ENCODE measurements at regions not wholly inside any gene's neighbourhood (a gene's known extent, or its start where the extent isn't known, plus 50 kb on each side); places are given as distances from the start of the nearest gene placed in this dataset.
A peak's percentile ranks its signal among the peaks of the same experiment; 100 is the strongest.

GRCh38 chr2:194182888-194183287 lies 1474.1 kb upstream of the SLC39A10 start:
- DNase-seq: no peak

DNA sequence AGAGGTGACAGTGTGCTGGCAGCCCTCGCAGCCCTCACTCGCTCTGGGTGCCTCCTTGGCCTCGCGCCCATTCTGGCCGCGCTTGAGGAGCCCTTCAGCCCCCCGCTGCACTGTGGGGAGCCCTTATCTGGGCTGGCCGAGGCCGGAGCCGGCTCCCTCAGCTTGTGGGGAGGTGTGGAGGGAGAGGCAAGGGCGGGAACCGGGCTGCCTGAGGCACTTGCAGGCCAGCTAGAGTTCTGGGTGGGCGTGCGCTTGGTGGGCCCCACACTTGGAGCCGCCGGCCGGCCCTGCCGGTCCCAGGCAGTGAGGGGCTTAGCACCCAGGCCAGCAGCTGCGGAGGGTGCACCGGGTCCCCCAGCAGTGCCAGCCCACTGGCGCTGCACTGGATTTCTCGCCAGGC lies 1480.9 kb upstream of the SLC39A10 start:
- DNase-seq: no peak

GRCh38 chr2:194166818-194167217 lies 1490.2 kb upstream of the SLC39A10 start:
- peak; percentile 61 for DNase-seq

- no peak for DNase-seq
Observed at GRCh38 chr2:194155431-194155830, 1501.6 kb upstream of the SLC39A10 start.

DNA sequence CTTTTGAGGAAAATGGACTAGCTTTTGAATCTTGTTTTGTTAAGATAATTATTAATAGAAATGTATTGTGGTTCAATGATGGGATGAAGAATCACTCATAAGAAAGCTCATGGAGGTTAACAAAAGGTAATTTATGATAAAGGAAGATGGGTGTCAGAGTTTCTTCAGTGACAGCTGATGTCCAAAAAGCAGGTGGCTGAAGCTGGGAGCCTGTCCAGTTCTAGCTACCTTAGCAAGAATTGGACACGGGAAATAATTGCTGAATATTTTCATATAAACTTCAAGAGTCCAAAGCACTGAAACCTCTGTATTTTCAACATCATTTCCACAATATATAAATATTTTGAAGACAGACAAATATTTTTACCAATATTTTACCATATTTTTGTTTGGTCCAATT lies 1505.8 kb upstream of the SLC39A10 start:
- no peak for DNase-seq

GRCh38 chr2:194135463-194135862 lies 1521.6 kb upstream of the SLC39A10 start:
- no peak for DNase-seq

GRCh38 chr2:194128810-194129209 lies 1528.2 kb upstream of the SLC39A10 start:
- DNase-seq: no peak

DNA sequence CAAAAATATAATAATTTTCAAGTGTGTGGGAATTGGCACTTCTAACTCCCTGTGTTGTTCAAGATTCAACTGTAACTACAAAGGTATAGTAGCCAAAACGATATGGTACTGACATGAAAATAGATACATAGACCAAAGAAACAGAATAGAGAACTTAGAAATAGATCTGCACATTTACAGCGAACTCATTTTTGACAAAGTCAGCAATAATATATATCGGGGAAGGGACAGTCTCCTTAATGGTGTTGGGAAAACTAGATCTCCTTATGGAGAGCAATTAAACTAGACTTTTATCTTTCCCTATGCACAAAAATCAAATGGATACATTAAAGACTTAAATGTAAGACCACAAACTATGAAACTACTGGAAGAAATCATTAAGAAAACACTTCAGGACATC lies 1530.6 kb upstream of the SLC39A10 start:
- no peak for DNase-seq

- no peak for DNase-seq
Observed at GRCh38 chr2:194116861-194117260, 1540.2 kb upstream of the SLC39A10 start.

DNA sequence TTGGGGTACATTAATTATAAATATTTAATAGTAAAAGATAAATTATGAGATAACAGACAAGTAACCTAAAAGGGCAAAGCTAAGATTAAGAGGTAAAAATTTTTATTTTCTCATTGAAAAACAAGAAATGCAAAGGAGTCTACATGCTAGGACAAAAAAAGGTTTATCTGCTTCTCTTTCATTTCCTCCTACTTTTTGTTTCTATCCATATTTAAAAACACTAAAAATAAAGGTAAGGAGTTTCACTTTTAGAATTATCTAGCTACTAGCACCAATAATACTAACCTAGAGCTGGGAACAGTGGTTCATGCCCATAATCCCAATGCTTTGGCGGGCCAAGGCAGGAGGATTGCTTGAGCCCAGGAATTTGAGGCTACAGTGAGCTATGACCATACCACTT lies 1551.7 kb upstream of the SLC39A10 start:
- no peak for DNase-seq

DNA sequence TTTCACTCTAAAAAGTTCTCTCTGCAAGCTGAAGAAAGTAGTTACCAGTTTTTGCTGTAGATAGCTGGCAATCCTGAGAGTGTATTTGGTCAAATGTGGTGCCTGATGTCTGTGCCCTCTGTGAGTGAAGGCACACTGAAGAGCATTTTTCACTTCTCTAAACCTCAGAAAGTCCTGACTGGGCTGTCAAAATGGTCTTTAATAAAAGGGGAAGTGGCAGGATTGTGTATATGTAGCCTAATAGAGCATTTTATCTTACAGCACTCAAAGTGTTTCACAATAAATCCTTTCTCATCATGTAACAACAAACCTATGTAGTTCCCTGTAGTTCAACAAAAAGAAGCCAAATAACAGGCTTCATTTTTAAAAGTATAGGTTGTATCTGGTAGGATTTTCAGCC lies 1552.3 kb upstream of the SLC39A10 start:
- DNase-seq: no peak

- no peak for DNase-seq
Observed at GRCh38 chr2:194103941-194104659, 1552.9 kb upstream of the SLC39A10 start.

DNA sequence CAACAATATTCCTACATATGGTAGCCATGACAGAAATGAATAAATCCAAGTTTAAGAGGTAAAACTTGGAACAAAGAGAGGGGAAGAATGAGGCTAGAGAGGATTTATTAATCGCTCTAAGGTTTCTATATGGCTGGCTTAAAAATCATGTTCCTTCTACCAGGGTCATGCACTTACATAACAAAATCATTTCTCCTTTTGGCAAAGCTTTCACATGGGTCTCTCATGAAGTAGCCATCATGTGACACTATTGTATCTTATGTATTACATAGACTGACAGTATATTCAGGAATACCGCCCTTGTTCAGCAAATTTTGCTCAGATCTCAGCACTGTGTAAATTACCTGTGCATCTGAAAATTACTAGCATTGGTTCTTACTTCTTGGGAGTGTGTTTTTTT lies 1554.5 kb upstream of the SLC39A10 start:
- no peak for DNase-seq

DNA sequence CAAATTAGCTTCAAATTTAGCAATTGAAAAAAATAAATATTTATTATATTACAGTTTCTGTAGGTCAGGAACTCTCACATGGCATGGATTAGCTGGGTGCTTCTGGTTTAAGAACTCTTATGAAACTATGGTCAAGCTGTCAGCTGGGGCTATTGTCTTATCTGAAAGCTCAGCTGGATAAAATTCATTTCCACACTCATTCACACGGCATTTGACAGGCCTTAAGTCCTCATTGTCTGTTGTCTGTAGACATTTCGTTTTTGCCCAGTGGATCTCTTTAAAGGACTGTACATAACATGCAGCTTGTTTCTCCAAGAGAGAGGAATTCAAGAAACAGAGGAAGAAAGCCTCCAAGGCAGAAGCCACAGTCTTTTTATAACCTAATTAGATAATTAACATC lies 1556.8 kb upstream of the SLC39A10 start:
- DNase-seq: no peak

- no peak for DNase-seq
Observed at GRCh38 chr2:194096402-194096801, 1560.6 kb upstream of the SLC39A10 start.

GRCh38 chr2:194095359-194095758 lies 1561.7 kb upstream of the SLC39A10 start:
- no peak for DNase-seq

DNA sequence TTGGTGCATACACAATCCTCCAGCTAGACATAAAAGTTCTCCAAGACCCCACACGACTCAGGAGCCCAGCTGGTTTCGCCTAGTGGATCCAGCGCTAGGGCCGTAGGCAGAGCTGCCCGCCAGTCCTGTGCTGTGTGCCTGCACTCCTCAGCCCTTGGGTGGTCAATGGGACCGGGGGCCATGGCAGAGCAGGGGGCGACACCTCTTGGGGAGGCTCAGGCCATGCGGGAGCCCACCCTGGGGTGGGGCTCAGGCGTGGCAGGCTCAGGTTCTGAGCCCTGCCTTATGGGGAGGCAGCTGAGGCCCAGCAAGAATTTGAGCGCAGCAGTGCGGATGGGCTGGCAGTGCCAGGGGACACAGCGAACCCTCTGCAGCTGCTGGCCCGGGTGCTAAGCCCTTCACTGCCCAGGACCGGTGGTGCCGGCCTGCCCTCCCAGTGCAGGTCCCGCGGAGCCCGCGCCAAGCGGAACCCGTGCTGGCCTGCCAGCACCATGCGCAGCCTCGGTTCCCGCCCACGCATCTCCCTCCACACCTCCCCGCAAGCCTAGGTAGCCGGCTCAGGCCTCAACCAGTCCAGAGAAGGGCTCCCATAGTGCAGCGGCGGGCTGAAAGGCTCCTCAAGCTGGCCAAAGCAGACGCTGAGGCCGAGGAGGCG lies 1566.6 kb upstream of the SLC39A10 start:
- no peak for DNase-seq

- no peak for DNase-seq
Observed at GRCh38 chr2:194087089-194087958, 1569.7 kb upstream of the SLC39A10 start.

GRCh38 chr2:194086129-194086528 lies 1570.9 kb upstream of the SLC39A10 start:
- DNase-seq: no peak

- DNase-seq: no peak
Observed at GRCh38 chr2:194079989-194080388, 1577.0 kb upstream of the SLC39A10 start.

DNA sequence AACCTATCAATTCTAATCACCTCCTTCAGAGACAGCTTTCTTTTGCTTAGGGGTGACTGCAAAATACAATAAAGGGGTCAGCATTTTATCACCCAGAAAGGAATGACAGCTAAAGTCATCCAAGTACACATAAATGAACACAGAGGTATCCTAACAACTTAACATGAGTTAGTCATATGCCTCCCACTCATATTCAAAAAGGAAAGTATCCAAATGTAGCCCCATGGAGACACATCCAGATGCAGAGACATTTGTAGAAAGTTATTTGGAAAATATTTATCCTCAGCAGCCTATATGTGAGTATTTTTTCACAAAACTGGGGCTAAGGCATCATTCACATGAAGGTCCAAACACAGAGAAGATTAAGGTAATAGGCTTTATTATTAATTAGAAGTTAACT lies 1579.7 kb upstream of the SLC39A10 start:
- no peak for DNase-seq

DNA sequence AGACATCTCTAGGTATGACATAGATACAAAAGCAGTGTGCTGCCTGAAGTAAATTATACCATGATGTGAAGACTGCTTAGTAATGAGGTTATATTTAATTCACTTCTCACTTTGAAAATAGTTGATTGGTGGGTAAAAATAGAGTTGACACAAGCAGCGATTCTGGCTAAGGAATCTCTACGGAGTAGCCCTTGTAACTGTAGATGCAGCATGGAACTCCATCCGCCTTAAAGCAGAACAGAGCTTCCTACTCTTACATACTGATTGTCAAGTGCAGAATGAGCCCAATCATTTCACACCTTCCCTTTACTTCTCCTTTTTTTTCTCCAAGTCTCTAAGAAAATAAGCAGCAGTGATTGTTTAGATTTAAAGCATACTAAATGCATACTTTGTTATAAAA lies 1594.6 kb upstream of the SLC39A10 start:
- no peak for DNase-seq

DNA sequence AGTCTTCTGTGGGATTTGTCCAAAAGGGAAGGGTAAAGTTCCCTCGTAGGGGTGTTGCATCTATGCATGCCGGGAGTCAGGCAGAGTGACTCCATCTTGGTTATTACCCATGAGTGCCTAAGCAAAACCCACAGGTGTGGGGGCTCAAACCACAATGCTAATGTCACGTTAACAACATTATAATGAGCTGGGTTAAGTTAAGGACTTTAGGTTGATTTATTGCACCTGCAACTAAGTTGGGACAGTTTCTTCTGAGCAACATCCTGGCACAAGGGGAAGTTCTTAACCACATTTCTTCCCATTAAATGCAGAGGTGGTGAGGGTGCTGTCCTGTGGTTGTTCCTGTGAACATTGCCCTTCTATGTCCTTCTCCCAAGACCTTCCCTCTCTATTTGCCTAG lies 1596.8 kb upstream of the SLC39A10 start:
- no peak for DNase-seq

GRCh38 chr2:194054313-194054712 lies 1602.7 kb upstream of the SLC39A10 start:
- no peak for DNase-seq
